HEK293 (cell line): ENCODE measurements at regions not wholly inside any gene's neighbourhood (a gene's known extent, or its start where the extent isn't known, plus 50 kb on each side); places are given as distances from the start of the nearest gene placed in this dataset.

Source experiments
- CTCF ChIA-PET: fragments of 350-600 bp; formaldehyde crosslinking; extraction: SDS; loops from one replicate; lab custom pipeline; 2021; ENCODE audit warnings: antibody characterized with exemption; lab: Yijun Ruan, JAX
- POLR2A ChIA-PET: fragments of 300-600 bp; formaldehyde crosslinking; extraction: SDS; loops from one replicate; lab custom pipeline; 2020; ENCODE audit warnings: antibody characterized with exemption, inconsistent platforms; lab: Yijun Ruan, JAX
- H3K27ac ChIP-seq: fragments of 200-500 bp; sonication (Bioruptor generic); 2 replicates; pipeline ENCODE4 v1.5.1; 2014; ENCODE audit warnings: low read depth, low read length, control low read depth, inconsistent platforms; ENCODE audit errors: extremely low read depth
- H3K36me3 ChIP-seq, 2 experiments: fragments of 200-500 bp in 1 of 2; sonication (Bioruptor generic) in 1 of 2; 1 replicate in 1 of 2; 2 replicates in 1 of 2; pipeline ENCODE4 v1.5.1; 2014 to 2017; ENCODE audit warnings: inconsistent platforms in 2 of 2, low read length in 2 of 2; ENCODE audit not compliant: control insufficient read depth in 2 of 2, insufficient read depth in 1 of 2
- H3K4me1 ChIP-seq: fragments of 200-500 bp; sonication (Bioruptor generic); 2 replicates; pipeline ENCODE4 v1.5.1; 2014; ENCODE audit warnings: mild to moderate bottlenecking, low read length, inconsistent platforms; ENCODE audit not compliant: control insufficient read depth, insufficient read depth
- H3K4me3 ChIP-seq: 2 replicates; pipeline ENCODE4 v1.5.1; 2011; ENCODE audit warnings: low read depth, mild to moderate bottlenecking, control low read depth, low read length, moderate library complexity
- H3K9me3 ChIP-seq: fragments of 200-500 bp; sonication (Bioruptor generic); 2 replicates; pipeline ENCODE4 v1.5.1; 2014; ENCODE audit warnings: low read depth, low read length, inconsistent platforms; ENCODE audit not compliant: control insufficient read depth, insufficient read depth
- FEZF1 ChIP-seq: fragments of 450-650 bp; formaldehyde crosslinking; IDR thresholded peaks from 2 replicates; pipeline ENCODE4 v1.5.1; 2016; ENCODE audit warnings: missing biosample characterization, missing genetic modification characterization
- OSR2 ChIP-seq: fragments of 450-650 bp; formaldehyde crosslinking; IDR thresholded peaks from 2 replicates; pipeline ENCODE4 v1.5.1; 2016; ENCODE audit warnings: missing biosample characterization, missing genetic modification characterization
- PATZ1 ChIP-seq: fragments of 450-650 bp; formaldehyde crosslinking; IDR thresholded peaks from 2 replicates; pipeline ENCODE4 v1.5.1; 2016; ENCODE audit warnings: missing biosample characterization, missing genetic modification characterization
- PRDM1 ChIP-seq: fragments of 450-650 bp; formaldehyde crosslinking; IDR thresholded peaks from 2 replicates; pipeline ENCODE4; 2016; ENCODE audit warnings: missing biosample characterization, missing genetic modification characterization
- PRDM6 ChIP-seq: fragments of 450-650 bp; formaldehyde crosslinking; IDR thresholded peaks from 2 replicates; pipeline ENCODE4 v1.5.1; 2017; ENCODE audit warnings: missing biosample characterization, missing genetic modification characterization
- RBAK ChIP-seq: fragments of 450-650 bp; formaldehyde crosslinking; IDR thresholded peaks from 2 replicates; pipeline ENCODE4 v1.5.1; 2016; ENCODE audit warnings: missing biosample characterization, missing genetic modification characterization
- REPIN1 ChIP-seq: fragments of 450-650 bp; formaldehyde crosslinking; IDR thresholded peaks from 2 replicates; pipeline ENCODE4 v1.5.1; 2017; ENCODE audit warnings: missing biosample characterization, missing genetic modification characterization, low read depth
- ZBTB17 ChIP-seq: fragments of 450-650 bp; formaldehyde crosslinking; IDR thresholded peaks from 2 replicates; pipeline ENCODE4 v1.5.1; 2016; ENCODE audit warnings: missing biosample characterization, missing genetic modification characterization
- ZFHX2 ChIP-seq: fragments of 450-650 bp; formaldehyde crosslinking; conservative IDR thresholded peaks from 2 replicates; pipeline ENCODE4 v1.5.1; 2016; ENCODE audit warnings: missing biosample characterization, missing genetic modification characterization
- ZFP69B ChIP-seq: fragments of 450-650 bp; formaldehyde crosslinking; IDR thresholded peaks from 2 replicates; pipeline ENCODE4 v1.5.1; 2016; ENCODE audit warnings: missing biosample characterization, missing genetic modification characterization
- ZNF146 ChIP-seq: fragments of 450-650 bp; formaldehyde crosslinking; IDR thresholded peaks from 2 replicates; pipeline ENCODE4 v1.5.1; 2016; ENCODE audit warnings: missing biosample characterization, missing genetic modification characterization
- ZNF175 ChIP-seq: fragments of 450-650 bp; formaldehyde crosslinking; IDR thresholded peaks from 2 replicates; pipeline ENCODE4 v1.5.1; 2016; ENCODE audit warnings: missing biosample characterization, missing genetic modification characterization
- ZNF2 ChIP-seq: fragments of 450-650 bp; formaldehyde crosslinking; IDR thresholded peaks from 2 replicates; pipeline ENCODE4 v1.5.1; 2016; ENCODE audit warnings: missing biosample characterization, missing genetic modification characterization
- ZNF350 ChIP-seq: fragments of 450-650 bp; formaldehyde crosslinking; IDR thresholded peaks from 2 replicates; pipeline ENCODE4 v1.5.0; 2017; ENCODE audit warnings: missing biosample characterization, mild to moderate bottlenecking, missing genetic modification characterization
- ZNF433 ChIP-seq: fragments of 450-650 bp; formaldehyde crosslinking; IDR thresholded peaks from 2 replicates; pipeline ENCODE4 v1.5.1; 2016; ENCODE audit warnings: missing biosample characterization, missing genetic modification characterization, low read depth
- ZNF510 ChIP-seq: fragments of 450-650 bp; formaldehyde crosslinking; IDR thresholded peaks from 2 replicates; pipeline ENCODE4 v1.5.1; 2018; ENCODE audit warnings: mild to moderate bottlenecking, missing genetic modification characterization, missing biosample characterization; ENCODE audit not compliant: insufficient replicate concordance
- ZNF544 ChIP-seq: fragments of 450-650 bp; formaldehyde crosslinking; IDR thresholded peaks from 2 replicates; pipeline ENCODE4 v1.5.0; 2017; ENCODE audit warnings: missing biosample characterization, missing genetic modification characterization
- ZNF639 ChIP-seq: fragments of 450-650 bp; formaldehyde crosslinking; IDR thresholded peaks from 2 replicates; pipeline ENCODE4 v1.5.1; 2016; ENCODE audit warnings: missing biosample characterization, missing genetic modification characterization
- ZNF776 ChIP-seq: fragments of 450-650 bp; formaldehyde crosslinking; IDR thresholded peaks from 2 replicates; pipeline ENCODE4 v1.5.0; 2017; ENCODE audit warnings: missing biosample characterization, missing genetic modification characterization, borderline replicate concordance

GRCh38 chr5:88377705-88378656 is 109.3 kb upstream of the TMEM161B start:
- Histone ChIP-seq H3K9me3 (no peaks in the 10 kb centered on the region), H3K27ac (no peak overlapping the region), H3K4me1 (no peaks in the 10 kb centered on the region), H3K4me3 (no peak overlapping the region), H3K36me3 (no peaks in the 10 kb centered on the region)
- ChIA-PET CTCF (interaction anchor here (0.5 kb wide), 1 partner anchor 98 kb away, joined by 3 read pairs; no protein-coding TSS in a partner anchor), POLR2A (no interaction called here)
- TF ChIP-seq PRDM1 (tag by site-specific recombination) (peak; percentile 8; the same call in 1 of the 2 replicates), ZNF776 (no peak)

GRCh38 chr5:88377240-88377639 is 108.6 kb upstream of the TMEM161B start:
- Histone ChIP-seq H3K9me3 (no peaks in the 10 kb centered on the region), H3K36me3 (no peaks in the 10 kb centered on the region), H3K4me1 (no peaks in the 10 kb centered on the region), H3K4me3 (no peak overlapping the region), H3K27ac (no peak overlapping the region)
- CTCF ChIA-PET = interaction anchor here (0.5 to 0.7 kb wide), 2 partner anchors 97 to 304 kb away, joined by 3 read pairs; no protein-coding TSS in a partner anchor
- TF ChIP-seq ZNF433 (tag by site-specific recombination) (no peak), PATZ1 (tag by site-specific recombination) (no peak), FEZF1 (no peak), ZNF146 (no peak), ZNF639 (tag by site-specific recombination) (no peak), ZNF175 (tag by site-specific recombination) (no peak), RBAK (tag by site-specific recombination) (no peak), ZNF2 (tag by site-specific recombination) (no peak), ZBTB17 (tag by site-specific recombination) (no peak), REPIN1 (tag by site-specific recombination) (no peak), ZNF510 (no peak), OSR2 (tag by site-specific recombination) (no peak)
- POLR2A ChIA-PET = no interaction called here

- Histone ChIP-seq H3K4me1 (no peaks in the 10 kb centered on the region), H3K36me3 (no peaks in the 10 kb centered on the region), H3K27ac (no peak overlapping the region), H3K4me3 (no peak overlapping the region), H3K9me3 (no peaks in the 10 kb centered on the region)
- POLR2A ChIA-PET = no interaction called here
- no peak for TF ChIP-seq ZFHX2 (tag by site-specific recombination)
- TF ChIP-seq ZNF350 (tag by site-specific recombination) = no peak
- TF ChIP-seq ZNF544 (tag by site-specific recombination) = no peak
- TF ChIP-seq PATZ1 (tag by site-specific recombination) = no peak
- TF ChIP-seq ZFP69B (tag by site-specific recombination) = no peak
- TF ChIP-seq PRDM6 (tag by site-specific recombination) = no peak
- CTCF ChIA-PET = interaction anchor here (0.7 kb wide), 1 partner anchor 304 kb away, joined by 3 read pairs; no protein-coding TSS in a partner anchor
These were observed 108.1 kb upstream of the TMEM161B start for GRCh38 chr5:88376728-88377127.
